GM23338 (cell line): ENCODE measurements at regions not wholly inside any gene's neighbourhood (a gene's known extent, or its start where the extent isn't known, plus 50 kb on each side); places are given as distances from the start of the nearest gene placed in this dataset.
A peak's percentile ranks its signal among the peaks of the same experiment; 100 is the strongest.

Experiments
- ATAC-seq: fragments of 200-7000 bp; cut with Tn5 transposase; 3 replicates; pipeline ENCODE4 v1.9.1; 2020
- DNase-seq: peaks from one replicate; pipeline ENCODE4 v3.0.0-alpha.2; 2015; ENCODE audit warnings: low spot score
- H2AFZ ChIP-seq: fragments of 200-600 bp; sonication (generic); 2 replicates; pipeline ENCODE4 v1.8.0; 2016; ENCODE audit warnings: antibody characterized with exemption, mild to moderate bottlenecking, moderate library complexity
- H3F3A ChIP-seq: fragments of 200-600 bp; sonication (generic); replicated peaks from 2 replicates; pipeline ENCODE4 v1.8.0; 2017; ENCODE audit warnings: antibody characterized with exemption, mixed run types, low read depth
- H3K27ac ChIP-seq: fragments of 200-600 bp; sonication (generic); 2 replicates; pipeline ENCODE4 v1.6.1; 2016; ENCODE audit warnings: low read depth
- H3K27me3 ChIP-seq: fragments of 200-600 bp; sonication (generic); 2 replicates; pipeline ENCODE4 v1.8.0; 2016; ENCODE audit warnings: mild to moderate bottlenecking, mixed run types, moderate library complexity; ENCODE audit not compliant: insufficient read depth
- H3K36me3 ChIP-seq: fragments of 200-600 bp; sonication (generic); 2 replicates; pipeline ENCODE4 v1.8.0; 2016; ENCODE audit warnings: mild to moderate bottlenecking; ENCODE audit not compliant: insufficient read depth
- H3K4me1 ChIP-seq: fragments of 200-600 bp; sonication (generic); 2 replicates; pipeline ENCODE4 v1.8.0; 2016; ENCODE audit warnings: mild to moderate bottlenecking, moderate library complexity; ENCODE audit not compliant: insufficient read depth
- H3K4me2 ChIP-seq: fragments of 200-600 bp; sonication (generic); 2 replicates; pipeline ENCODE4 v1.7.1; 2017; ENCODE audit warnings: mixed run types
- H3K4me3 ChIP-seq: fragments of 200-600 bp; sonication (generic); 2 replicates; pipeline ENCODE4 v1.6.1; 2016; ENCODE audit warnings: mixed run types
- H3K79me2 ChIP-seq: fragments of 200-600 bp; sonication (generic); replicated peaks from 2 replicates; pipeline ENCODE4 v1.8.0; 2017; ENCODE audit warnings: mild to moderate bottlenecking; ENCODE audit not compliant: insufficient read depth
- H3K9me2 ChIP-seq: fragments of 200-600 bp; sonication (generic); 2 replicates; pipeline ENCODE4 v1.8.0; 2017; ENCODE audit not compliant: insufficient read depth
- H4K20me1 ChIP-seq: fragments of 200-600 bp; sonication (generic); replicated peaks from 2 replicates; pipeline ENCODE4 v1.8.0; 2017; ENCODE audit warnings: mild to moderate bottlenecking; ENCODE audit not compliant: insufficient read depth
- H3K27ac Mint-ChIP-seq: 2 replicates; pipeline ENCODE4 v1.8.0; 2020; ENCODE audit warnings: inconsistent platforms, mild to moderate bottlenecking, moderate library complexity, mixed read lengths
- H3K27me3 Mint-ChIP-seq: 3 replicates; pipeline ENCODE4 v1.8.0; 2022; ENCODE audit warnings: low read depth, mild to moderate bottlenecking, moderate library complexity, mixed read lengths, inconsistent platforms; ENCODE audit not compliant: insufficient read depth, poor library complexity
- H3K36me3 Mint-ChIP-seq: 3 replicates; pipeline ENCODE4 v1.8.0; 2021; ENCODE audit warnings: low read depth, mild to moderate bottlenecking, inconsistent platforms, moderate library complexity, mixed read lengths
- H3K4me1 Mint-ChIP-seq: 3 replicates; pipeline ENCODE4 v1.8.0; 2020; ENCODE audit warnings: mild to moderate bottlenecking, inconsistent platforms, mixed read lengths
- H3K4me3 Mint-ChIP-seq: 3 replicates; pipeline ENCODE4 v1.8.0; 2021; ENCODE audit warnings: moderate library complexity, mild to moderate bottlenecking, inconsistent platforms, mixed read lengths
- H3K9me3 Mint-ChIP-seq: 3 replicates; pipeline ENCODE4 v1.8.0; 2020; ENCODE audit warnings: moderate library complexity, mild to moderate bottlenecking, inconsistent platforms, mixed read lengths
- CREB1 ChIP-seq: fragments of 250-450 bp; sonication (Bioruptor Pico); IDR thresholded peaks from 2 replicates; pipeline ENCODE4 v1.5.0; 2020; ENCODE audit warnings: low read depth, mild to moderate bottlenecking, moderate library complexity
- EZH2 ChIP-seq: fragments of 200-600 bp; sonication (generic); IDR thresholded peaks from one replicate; pipeline ENCODE4 v1.8.0; 2017; ENCODE audit warnings: antibody characterized with exemption, mild to moderate bottlenecking, low read depth; ENCODE audit not compliant: unreplicated experiment
- JUNB ChIP-seq: IDR thresholded peaks from one replicate; pipeline ENCODE4 v1.6.1; 2016; ENCODE audit warnings: antibody characterized with exemption; ENCODE audit not compliant: unreplicated experiment
- POLR2AphosphoS5 ChIP-seq: IDR thresholded peaks from 2 replicates; pipeline ENCODE4 v1.6.1; 2016; ENCODE audit warnings: antibody characterized with exemption, low read depth
- STAT1 ChIP-seq: IDR thresholded peaks from one replicate; pipeline ENCODE4 v1.6.1; 2016; ENCODE audit warnings: antibody characterized with exemption; ENCODE audit not compliant: unreplicated experiment
- TF ChIP-seq, protein P1 (sequence below), 2 experiments: fragments of 200-600 bp in 1 of 2; sonication (generic) in 1 of 2; conservative IDR thresholded peaks; 2 replicates each; pipeline versions ENCODE4 v1.5.1 to v1.6.1; 2016 to 2017; ENCODE audit warnings: antibody characterized with exemption in 2 of 2, low read depth in 2 of 2, mild to moderate bottlenecking in 2 of 2, moderate library complexity in 1 of 2
- TF ChIP-seq, protein P2 (sequence below): IDR thresholded peaks from one replicate; pipeline ENCODE4 v1.6.1; 2018; ENCODE audit warnings: antibody characterized with exemption; ENCODE audit not compliant: unreplicated experiment
- TF ChIP-seq, protein P3 (sequence below): fragments of 250-450 bp; sonication (Bioruptor Pico); IDR thresholded peaks from 2 replicates; pipeline ENCODE4 v1.5.0; 2020; ENCODE audit warnings: mild to moderate bottlenecking, moderate library complexity

DNA sequence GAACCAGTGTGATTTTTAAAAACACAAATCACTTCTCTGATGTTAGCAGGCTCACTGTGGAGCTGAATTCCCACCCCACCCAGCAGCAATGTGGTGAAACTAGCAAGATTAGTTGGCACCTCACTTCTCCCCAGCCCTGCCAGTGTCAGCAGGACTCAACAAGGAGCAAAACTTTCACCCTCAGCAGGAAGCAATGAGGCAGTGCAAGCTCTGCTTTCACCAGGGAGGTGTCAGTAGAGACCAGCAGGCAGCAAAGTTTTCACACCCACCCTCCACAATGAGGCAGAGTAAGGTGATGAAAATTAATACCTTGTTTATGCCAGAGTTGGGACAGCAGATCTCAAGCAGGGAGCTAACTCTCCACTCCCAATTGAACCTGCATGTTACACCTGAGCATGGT is 565.0 kb downstream of the CETN3 start:
- H2AFZ ChIP-seq: peak overlapping the region; percentile 20; the same call in 1 of the 2 replicates
- no peak overlapping the region for H3K27ac ChIP-seq
- no peaks in the 10 kb centered on the region for H3K36me3 ChIP-seq
- H3K4me3 ChIP-seq: no peak overlapping the region
- no peaks in the 10 kb centered on the region for H4K20me1 ChIP-seq
- Mint-ChIP-seq H3K36me3 (no peaks in the 10 kb centered on the region), H3K4me1 (peaks cover 29% of the 10 kb centered on the region), H3K4me3 (no peak overlapping the region), H3K27ac (peak overlapping the region; percentile 76; the same call in 1 of the 2 replicates), H3K27me3 (no peaks in the 10 kb centered on the region), H3K9me3 (no peaks in the 10 kb centered on the region)
- H3K4me1 ChIP-seq: peaks cover 26% of the 10 kb centered on the region
- H3F3A ChIP-seq: no peaks in the 10 kb centered on the region
- no peaks in the 10 kb centered on the region for H3K9me2 ChIP-seq
- peak; percentile 79 for ATAC-seq
- DNase-seq: peak; percentile 30
- TF ChIP-seq, protein P1, sequence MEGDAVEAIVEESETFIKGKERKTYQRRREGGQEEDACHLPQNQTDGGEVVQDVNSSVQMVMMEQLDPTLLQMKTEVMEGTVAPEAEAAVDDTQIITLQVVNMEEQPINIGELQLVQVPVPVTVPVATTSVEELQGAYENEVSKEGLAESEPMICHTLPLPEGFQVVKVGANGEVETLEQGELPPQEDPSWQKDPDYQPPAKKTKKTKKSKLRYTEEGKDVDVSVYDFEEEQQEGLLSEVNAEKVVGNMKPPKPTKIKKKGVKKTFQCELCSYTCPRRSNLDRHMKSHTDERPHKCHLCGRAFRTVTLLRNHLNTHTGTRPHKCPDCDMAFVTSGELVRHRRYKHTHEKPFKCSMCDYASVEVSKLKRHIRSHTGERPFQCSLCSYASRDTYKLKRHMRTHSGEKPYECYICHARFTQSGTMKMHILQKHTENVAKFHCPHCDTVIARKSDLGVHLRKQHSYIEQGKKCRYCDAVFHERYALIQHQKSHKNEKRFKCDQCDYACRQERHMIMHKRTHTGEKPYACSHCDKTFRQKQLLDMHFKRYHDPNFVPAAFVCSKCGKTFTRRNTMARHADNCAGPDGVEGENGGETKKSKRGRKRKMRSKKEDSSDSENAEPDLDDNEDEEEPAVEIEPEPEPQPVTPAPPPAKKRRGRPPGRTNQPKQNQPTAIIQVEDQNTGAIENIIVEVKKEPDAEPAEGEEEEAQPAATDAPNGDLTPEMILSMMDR (conservative IDR thresholded peaks at IDR 0.05; ENCODE audit: low read depth in 2 of 2): peak in 1 of 2 experiments; percentile 39; a peak in 1 of 4 replicates
- TF ChIP-seq EZH2: no peak
- peak overlapping the region; percentile 18; the same call in 1 of the 2 replicates for H3K4me2 ChIP-seq
- no peaks in the 10 kb centered on the region for H3K27me3 ChIP-seq
- no peaks in the 10 kb centered on the region for H3K79me2 ChIP-seq

DNA sequence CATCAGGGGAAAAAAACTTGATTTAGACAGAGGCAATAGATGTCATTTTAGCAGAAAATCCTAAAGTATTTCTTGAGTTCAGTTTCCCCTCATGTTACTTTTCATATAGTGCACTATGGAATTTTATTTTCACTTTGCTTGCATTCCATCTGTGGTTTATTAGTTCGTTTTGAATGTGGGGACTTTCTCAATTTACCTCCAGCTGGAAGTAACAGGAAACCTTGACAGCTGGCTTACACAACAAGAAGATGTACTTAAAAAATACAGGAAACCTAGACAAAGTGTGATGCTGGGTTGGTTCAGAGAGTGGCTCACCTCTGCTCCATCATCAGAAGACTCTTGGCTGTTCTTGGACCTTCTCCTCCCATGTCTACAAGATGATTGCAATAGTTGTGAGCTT is 567.0 kb downstream of the CETN3 start:
- DNase-seq: no peak
- TF ChIP-seq, protein P2, sequence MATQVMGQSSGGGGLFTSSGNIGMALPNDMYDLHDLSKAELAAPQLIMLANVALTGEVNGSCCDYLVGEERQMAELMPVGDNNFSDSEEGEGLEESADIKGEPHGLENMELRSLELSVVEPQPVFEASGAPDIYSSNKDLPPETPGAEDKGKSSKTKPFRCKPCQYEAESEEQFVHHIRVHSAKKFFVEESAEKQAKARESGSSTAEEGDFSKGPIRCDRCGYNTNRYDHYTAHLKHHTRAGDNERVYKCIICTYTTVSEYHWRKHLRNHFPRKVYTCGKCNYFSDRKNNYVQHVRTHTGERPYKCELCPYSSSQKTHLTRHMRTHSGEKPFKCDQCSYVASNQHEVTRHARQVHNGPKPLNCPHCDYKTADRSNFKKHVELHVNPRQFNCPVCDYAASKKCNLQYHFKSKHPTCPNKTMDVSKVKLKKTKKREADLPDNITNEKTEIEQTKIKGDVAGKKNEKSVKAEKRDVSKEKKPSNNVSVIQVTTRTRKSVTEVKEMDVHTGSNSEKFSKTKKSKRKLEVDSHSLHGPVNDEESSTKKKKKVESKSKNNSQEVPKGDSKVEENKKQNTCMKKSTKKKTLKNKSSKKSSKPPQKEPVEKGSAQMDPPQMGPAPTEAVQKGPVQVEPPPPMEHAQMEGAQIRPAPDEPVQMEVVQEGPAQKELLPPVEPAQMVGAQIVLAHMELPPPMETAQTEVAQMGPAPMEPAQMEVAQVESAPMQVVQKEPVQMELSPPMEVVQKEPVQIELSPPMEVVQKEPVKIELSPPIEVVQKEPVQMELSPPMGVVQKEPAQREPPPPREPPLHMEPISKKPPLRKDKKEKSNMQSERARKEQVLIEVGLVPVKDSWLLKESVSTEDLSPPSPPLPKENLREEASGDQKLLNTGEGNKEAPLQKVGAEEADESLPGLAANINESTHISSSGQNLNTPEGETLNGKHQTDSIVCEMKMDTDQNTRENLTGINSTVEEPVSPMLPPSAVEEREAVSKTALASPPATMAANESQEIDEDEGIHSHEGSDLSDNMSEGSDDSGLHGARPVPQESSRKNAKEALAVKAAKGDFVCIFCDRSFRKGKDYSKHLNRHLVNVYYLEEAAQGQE: no peak
- no peak for TF ChIP-seq POLR2AphosphoS5
- no peak for TF ChIP-seq STAT1
- TF ChIP-seq JUNB: no peak
- TF ChIP-seq, protein P3, sequence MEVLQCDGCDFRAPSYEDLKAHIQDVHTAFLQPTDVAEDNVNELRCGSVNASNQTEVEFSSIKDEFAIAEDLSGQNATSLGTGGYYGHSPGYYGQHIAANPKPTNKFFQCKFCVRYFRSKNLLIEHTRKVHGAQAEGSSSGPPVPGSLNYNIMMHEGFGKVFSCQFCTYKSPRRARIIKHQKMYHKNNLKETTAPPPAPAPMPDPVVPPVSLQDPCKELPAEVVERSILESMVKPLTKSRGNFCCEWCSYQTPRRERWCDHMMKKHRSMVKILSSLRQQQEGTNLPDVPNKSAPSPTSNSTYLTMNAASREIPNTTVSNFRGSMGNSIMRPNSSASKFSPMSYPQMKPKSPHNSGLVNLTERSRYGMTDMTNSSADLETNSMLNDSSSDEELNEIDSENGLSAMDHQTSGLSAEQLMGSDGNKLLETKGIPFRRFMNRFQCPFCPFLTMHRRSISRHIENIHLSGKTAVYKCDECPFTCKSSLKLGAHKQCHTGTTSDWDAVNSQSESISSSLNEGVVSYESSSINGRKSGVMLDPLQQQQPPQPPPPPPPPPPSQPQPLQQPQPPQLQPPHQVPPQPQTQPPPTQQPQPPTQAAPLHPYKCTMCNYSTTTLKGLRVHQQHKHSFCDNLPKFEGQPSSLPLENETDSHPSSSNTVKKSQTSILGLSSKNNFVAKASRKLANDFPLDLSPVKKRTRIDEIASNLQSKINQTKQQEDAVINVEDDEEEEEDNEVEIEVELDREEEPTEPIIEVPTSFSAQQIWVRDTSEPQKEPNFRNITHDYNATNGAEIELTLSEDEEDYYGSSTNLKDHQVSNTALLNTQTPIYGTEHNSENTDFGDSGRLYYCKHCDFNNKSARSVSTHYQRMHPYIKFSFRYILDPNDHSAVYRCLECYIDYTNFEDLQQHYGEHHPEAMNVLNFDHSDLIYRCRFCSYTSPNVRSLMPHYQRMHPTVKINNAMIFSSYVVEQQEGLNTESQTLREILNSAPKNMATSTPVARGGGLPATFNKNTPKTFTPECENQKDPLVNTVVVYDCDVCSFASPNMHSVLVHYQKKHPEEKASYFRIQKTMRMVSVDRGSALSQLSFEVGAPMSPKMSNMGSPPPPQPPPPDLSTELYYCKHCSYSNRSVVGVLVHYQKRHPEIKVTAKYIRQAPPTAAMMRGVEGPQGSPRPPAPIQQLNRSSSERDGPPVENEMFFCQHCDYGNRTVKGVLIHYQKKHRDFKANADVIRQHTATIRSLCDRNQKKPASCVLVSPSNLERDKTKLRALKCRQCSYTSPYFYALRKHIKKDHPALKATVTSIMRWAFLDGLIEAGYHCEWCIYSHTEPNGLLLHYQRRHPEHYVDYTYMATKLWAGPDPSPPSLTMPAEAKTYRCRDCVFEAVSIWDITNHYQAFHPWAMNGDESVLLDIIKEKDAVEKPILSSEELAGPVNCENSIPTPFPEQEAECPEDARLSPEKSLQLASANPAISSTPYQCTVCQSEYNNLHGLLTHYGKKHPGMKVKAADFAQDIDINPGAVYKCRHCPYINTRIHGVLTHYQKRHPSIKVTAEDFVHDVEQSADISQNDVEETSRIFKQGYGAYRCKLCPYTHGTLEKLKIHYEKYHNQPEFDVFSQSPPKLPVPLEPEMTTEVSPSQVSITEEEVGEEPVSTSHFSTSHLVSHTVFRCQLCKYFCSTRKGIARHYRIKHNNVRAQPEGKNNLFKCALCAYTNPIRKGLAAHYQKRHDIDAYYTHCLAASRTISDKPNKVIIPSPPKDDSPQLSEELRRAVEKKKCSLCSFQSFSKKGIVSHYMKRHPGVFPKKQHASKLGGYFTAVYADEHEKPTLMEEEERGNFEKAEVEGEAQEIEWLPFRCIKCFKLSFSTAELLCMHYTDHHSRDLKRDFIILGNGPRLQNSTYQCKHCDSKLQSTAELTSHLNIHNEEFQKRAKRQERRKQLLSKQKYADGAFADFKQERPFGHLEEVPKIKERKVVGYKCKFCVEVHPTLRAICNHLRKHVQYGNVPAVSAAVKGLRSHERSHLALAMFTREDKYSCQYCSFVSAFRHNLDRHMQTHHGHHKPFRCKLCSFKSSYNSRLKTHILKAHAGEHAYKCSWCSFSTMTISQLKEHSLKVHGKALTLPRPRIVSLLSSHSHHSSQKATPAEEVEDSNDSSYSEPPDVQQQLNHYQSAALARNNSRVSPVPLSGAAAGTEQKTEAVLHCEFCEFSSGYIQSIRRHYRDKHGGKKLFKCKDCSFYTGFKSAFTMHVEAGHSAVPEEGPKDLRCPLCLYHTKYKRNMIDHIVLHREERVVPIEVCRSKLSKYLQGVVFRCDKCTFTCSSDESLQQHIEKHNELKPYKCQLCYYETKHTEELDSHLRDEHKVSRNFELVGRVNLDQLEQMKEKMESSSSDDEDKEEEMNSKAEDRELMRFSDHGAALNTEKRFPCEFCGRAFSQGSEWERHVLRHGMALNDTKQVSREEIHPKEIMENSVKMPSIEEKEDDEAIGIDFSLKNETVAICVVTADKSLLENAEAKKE: no peak
- no peak for TF ChIP-seq CREB1 (CRISPR knock-in tag)
- TF ChIP-seq, protein P1 (conservative IDR thresholded peaks at IDR 0.05; ENCODE audit: low read depth in 2 of 2): no peak

More for the DNA sequence above, 567.0 kb downstream of the CETN3 start:
- Histone ChIP-seq H3K79me2 (no peaks in the 10 kb centered on the region), H3K4me1 (peaks cover 26% of the 10 kb centered on the region), H4K20me1 (no peaks in the 10 kb centered on the region), H3K36me3 (no peaks in the 10 kb centered on the region), H3F3A (no peaks in the 10 kb centered on the region), H3K27ac (no peak overlapping the region), H3K27me3 (no peaks in the 10 kb centered on the region), H2AFZ (no peak overlapping the region), H3K9me2 (no peaks in the 10 kb centered on the region), H3K4me2 (no peak overlapping the region), H3K4me3 (no peak overlapping the region)
- Mint-ChIP-seq H3K4me1 (peaks cover 26% of the 10 kb centered on the region), H3K4me3 (no peak overlapping the region), H3K36me3 (no peaks in the 10 kb centered on the region), H3K27ac (no peak overlapping the region), H3K27me3 (no peaks in the 10 kb centered on the region), H3K9me3 (no peaks in the 10 kb centered on the region)
- no peak for ATAC-seq
